IPS DF 19.7 (cell line): ENCODE measurements at regions not wholly inside any gene's neighbourhood (a gene's known extent, or its start where the extent isn't known, plus 50 kb on each side); places are given as distances from the start of the nearest gene placed in this dataset.
"Not testable (repeated sequence)": the region's sequence is repeated elsewhere in the genome, so short reads cannot be mapped to it uniquely, and the experiment has no call there.

Experiments
- DNase-seq: peaks from one replicate; pipeline ENCODE4 v3.0.0-alpha.2; 2013; ENCODE audit warnings: low read depth, low spot score

DNA sequence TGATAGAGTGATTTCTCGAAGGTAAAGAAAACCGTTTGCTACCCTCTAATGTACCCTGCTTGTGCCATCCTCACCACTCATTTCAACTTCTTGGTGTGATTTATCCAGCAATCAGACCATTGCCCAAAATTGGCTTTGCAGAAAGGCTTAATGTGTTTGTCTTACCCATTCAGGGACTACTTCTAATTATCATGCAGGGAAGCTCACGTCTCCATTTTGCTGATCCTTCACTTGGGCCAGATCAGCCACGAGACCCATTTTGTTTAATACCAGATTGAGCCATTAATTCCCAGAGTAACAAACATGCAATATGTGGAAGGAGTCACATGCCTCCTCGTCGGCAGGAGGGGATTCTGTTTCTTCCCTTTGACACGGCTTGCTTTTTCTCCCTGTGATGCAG is 51.1 kb upstream of the CRY1 start:
- no peak for DNase-seq

DNA sequence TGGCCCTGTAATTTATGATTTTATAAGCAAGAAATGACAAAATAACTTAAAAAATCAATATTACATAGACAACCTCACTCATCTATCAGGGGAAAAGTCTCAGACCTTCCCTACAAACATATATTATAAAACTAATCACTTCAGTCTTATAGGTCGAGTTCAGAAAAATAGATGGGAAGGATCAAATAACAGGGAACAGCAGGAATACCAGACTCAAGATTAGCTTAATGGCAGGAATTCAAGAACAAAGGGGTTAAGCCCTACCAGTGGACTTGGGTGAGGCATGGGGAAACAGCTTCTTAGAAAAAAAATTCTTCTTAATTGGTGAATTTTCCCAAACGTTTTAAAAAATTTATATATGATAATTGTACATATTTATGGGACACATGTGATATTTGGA is 51.6 kb upstream of the CRY1 start:
- DNase-seq: no peak

DNA sequence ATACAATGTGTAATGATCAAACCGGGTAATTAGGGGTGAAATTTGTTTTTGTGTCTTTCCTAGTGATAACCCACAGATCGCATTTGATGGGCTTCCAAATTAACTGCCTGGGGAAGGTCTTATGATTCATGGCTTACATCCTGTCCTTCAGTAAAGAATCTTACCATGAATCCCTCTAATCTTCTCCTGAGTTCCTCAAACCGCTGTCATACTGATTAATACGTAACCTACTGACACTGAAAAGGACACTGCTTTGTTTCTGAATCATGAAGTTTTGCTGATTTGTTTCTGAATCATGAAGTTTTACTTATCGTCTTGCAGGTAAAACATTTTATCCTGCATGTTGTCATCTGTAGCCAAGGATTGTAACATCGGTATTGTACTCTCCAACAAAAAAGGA is 52.0 kb upstream of the CRY1 start:
- DNase-seq: no peak

DNA sequence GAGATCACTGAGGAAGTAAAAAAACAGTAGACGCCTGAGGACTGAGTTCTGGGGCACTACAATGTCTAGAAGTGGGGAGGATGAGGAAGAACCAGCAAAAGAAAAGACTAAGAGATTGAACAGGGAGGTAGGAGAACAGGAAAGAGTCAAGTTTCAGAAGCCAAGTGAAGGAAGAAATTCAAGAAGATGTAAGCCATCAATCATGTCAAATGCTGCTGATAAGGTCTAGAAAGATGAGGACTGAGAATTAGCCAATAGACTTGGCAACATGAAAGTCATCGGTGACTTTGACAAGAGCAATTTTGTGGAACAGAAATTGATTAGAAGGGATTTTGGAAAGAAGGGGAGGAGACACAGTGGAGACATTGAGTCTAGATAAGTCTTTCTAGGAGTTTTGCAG is 54.8 kb upstream of the CRY1 start:
- DNase-seq: no peak

DNA sequence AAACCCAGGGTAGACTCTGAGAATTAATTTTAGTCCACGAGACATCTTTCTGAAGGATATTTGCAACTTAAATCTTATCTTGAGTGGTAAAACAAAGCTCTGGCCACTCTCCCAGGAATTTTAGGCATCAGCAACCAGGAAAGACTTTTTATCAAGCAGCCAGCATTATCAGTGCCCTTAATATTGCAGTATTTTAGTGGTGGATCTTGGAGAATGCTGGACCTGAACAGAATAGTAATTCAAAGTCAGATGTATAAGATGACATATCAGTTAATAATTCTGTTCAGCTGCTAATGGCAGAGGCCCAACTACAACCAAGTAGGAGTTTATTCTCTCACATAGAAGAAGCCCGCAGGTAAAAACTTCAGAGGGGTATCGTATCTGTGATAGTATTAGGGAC is 59.0 kb upstream of the CRY1 start:
- DNase-seq: no peak

DNA sequence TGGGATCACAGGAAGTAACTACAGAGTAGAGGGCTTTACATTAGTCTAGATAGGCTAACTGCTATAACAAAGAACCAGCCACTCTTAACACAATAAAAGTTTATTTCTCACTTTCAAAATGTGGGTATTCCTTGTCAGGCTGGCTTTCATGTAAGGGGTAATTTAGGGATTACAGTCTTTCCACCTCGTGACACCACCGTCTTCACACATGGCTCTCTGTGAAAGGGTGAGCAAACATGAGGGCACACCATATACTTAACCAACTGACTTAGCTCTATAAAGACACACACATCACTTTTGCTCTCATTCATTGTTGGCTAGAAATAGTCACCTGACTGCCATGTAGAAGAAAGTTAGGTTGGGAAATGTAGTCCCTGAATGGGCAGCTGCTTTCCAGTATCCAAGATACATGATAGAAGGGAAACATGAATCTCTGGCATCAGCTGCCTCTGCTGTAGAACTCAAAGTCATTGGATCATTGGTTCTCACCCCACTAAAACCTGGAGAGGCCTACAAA is 66.1 kb upstream of the CRY1 start:
- no peak for DNase-seq

DNA sequence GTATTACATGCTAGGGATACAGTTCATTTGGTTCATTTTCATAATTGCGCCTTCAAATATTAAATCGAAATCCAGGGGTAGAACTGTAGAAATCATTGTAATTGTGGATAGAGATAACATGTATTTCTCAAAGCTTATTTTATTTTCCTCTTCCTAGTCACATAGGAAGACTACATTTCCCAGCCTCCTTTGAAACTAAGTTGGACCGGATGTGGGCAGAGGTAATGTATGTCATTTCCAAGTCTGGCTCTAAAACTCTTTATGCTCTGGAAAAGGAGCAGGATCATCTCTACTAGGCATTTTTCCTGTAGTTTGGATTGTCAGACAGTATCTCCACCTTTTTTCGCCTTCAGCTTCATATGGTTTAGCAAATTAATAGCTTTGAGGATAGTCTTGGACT is 70.1 kb upstream of the CRY1 start:
- no peak for DNase-seq

DNA sequence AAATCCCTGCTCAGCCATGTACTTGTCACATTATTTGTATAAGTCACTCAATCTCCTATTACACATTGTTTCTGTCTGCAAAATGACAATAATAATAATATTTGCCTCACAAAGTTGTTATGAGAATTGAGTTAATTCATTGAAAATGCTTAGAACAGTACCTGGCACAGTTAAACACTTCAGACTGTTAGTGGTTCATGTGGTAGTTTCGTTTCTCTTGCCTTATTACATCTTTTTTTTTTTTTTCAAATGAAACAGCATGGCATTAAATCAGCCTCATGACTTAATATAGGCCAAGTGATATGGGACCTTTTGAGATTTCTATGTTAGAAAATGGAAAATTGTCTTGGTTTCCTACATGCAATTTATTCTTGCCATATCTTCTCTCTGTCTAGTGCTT is 71.0 kb upstream of the CRY1 start:
- no peak for DNase-seq

DNA sequence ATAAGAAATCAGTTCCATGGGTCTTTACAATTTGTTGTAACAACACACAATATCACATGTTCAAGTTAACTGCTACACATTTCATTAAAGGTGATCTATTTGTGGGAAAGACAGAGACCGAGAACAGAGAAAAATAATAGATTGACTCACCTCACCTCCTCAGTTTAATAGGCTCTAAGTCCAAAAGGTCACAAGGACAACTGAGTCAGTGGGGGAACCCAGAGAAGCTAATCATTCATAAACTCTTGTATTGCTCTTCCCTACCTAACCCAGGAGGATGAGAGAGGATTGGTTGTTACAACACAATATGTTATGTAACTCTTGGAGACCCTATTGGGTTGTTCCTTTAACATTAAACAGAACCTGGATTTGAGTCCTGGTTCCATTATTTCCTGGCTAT is 72.2 kb upstream of the CRY1 start:
- no peak for DNase-seq

DNA sequence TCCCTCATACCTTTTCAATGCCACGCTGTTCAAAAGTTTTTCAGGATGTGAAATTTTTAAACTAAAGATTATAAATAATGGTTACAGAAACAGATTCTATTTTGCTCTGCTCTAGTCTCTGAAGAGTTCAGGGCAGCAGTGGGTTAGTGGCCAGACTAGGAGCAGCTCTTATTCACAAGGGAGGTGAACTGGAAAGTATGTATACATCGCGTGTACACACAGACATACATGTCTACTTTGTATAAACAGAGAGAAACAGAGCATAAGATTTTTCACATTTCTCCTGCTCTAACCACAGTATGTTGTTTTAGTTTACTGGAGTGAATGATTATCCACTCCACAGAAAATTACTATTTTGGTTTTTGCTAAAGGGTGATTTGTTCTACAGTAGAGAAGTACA is 74.4 kb upstream of the CRY1 start:
- DNase-seq: no peak

DNA sequence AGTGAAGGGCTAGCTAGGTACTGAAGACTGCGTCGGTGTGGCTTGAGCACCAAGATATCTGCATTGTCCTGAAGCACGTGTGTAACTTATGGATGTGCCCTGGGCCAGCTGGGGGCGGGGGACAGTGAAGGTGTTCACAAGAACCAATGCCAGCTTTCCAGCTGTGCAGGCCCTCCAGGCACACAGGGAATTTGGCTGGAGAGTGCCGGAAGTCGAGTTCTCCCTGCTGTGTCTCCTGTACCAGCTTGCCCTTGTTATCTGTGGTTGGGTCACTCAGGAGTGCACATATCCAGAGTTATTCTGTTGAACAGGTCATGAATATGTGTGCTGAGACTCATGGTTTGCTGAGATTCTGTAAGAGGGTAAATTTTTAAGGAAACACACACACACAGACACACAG is 75.9 kb upstream of the CRY1 start:
- DNase-seq: no peak

DNA sequence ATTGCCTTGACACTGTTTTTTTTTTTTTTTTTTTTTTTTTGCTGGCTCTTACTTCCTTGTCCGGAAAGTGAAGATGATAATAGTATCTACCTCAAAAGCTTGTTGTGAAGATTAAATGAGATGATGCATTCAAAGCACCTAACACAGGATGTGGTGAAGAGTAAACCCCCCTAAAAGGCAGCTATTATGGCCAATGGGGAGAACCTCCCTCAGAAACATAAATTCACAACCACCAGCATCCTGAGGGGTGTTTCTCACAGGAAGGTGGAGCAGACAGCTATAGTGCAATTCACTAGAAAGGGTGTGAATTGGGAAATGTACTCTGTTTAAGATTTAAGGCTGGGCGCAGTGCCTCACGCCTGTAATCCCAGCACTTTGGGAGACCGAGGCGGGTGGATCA is 85.4 kb upstream of the CRY1 start:
- DNase-seq: no peak

DNA sequence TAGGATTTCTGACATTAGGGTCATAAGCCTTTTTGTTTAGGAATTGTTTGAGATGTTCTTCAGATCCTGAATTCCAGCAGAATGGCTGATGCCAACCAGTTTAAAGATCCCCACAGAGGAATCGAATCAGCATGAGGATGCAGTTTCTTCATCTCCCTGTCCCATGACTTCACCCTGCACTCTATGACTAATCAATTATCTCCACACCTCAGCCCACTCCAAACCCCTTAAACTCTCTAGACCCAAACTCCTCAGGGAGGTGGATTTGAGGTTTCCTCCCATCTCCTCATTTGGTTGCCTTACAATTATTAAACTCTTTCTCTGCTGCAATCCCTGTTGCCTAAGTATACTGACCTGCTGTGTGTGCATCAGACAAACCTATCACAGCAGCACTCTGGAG is 86.5 kb upstream of the CRY1 start:
- no peak for DNase-seq

DNA sequence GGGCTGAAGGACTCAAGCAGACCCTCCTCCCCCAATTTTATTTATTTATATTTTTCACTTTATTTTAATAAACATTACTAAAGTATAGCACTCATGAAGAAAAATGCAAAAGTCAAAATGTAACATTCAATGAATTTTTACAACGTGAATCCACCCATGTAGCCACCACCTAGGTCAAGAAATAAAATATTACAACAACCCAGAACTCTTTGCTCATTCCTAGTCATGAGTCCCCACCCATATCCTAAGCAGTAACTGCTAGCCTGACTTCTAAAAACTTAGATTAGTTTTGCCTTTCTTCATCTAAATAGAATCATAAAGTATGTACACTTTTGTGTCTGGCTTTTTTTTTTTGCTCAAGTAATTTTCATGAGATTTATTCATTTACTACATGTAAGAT is 86.9 kb upstream of the CRY1 start:
- no peak for DNase-seq

DNA sequence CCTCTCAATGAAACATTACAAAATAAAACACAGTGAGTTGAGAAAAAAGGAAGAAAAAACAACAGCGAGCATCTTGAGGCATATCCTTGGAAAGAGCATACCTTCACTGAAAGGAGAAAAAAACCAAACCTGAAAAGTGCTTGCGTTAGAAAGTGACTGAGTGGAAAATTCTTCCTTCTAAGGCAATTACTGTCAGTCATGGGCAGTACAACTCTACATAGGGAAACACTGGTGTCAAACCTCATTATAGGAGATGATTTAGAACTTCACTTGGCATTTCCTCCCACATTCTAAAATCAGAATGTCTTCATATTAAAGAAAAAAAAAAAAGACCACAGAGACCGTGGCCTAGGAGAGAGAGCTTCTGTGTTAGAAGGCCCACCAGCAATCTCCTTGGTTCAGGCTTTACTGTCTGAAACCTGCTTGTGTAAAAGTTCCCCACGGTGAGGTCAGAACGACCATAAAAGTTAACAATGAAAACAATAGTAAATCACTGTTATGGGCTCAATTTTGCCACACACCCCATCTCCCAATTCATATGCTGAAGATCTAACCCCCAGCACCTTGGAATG is 91.1 kb upstream of the CRY1 start:
- no peak for DNase-seq

DNA sequence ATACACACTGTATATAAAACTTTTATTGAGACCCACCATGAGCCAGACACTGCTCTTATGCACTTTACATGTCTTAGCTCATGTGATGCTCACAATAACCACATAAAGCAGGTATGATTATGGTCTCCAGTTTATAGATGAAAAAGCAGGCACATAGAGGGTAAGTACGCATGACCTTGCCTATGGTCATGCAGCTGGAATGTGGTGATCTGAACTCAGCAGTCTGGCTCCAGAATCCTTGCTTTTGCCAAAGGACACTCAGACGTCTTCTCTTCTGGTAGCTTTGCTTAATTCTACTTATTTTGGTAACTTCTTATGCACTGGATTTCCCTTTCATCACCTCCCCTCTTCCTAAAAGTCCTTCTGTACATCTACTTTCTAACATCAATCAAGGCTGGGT is 103.3 kb upstream of the CRY1 start:
- no peak for DNase-seq

DNA sequence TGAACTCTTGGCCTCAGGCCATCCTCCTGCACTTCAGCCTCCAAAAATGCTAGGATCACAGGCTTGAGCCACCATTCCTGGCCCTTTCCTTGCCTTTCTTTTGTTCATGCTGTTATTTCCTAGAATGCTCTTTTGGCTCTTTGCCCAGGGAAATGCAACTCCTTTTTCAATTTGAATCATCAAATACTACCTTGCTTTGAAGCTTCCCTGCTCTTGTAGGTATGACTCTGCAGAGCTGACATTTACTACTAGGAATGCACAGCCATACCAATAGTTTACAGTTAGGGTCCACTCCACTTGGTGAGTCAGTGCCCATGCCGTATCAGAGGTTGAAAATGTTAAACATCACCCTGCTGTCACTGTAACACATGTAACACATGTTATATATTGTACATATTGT is 107.0 kb upstream of the CRY1 start:
- no peak for DNase-seq

DNA sequence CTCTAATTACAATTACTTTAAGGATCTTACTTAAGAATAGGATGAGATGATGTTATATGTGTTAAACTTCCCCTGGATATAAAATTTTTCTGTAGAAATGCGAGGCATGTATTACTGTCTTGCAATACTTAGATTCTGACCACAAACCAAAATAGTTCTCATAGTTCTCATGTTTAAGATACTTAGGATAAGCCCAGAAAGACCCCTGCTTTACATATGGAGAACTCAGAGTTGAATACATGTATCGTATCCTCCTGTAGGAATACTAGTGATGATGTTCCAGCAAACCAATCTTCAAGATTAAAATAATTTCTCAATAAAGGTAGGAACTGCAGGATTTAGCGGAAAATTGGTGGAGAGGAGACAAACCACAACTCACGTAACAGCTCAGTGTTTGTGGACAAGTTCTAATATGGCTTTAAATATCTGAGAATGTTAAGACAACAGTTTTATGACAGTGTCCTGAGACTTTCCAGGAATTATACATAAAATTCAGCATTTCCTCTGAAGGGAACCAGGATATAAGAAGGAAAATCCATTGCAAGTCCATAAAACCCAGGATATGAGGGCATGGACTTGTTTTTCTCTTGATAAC is 114.7 kb upstream of the CRY1 start:
- no peak for DNase-seq

DNA sequence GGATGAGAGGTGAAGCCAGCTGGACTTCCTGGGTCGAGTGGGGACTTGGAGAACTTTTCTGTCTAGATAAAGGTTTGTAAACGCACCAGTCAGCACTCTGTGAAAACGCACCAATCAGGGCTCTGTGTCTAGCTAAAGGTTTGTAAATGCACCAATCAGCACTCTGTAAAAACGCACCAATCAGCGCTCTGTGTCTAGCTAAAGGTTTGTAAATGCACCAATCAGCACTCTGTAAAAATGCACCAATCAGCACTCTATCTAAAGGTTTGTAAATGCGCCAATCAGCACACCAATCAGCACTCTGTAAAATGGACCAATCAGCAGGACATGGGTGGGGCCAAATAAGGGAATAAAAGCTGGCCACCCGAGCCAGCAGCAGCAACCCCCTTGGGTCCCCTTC is 116.4 kb upstream of the CRY1 start:
- DNase-seq: not testable (repeated sequence)

DNA sequence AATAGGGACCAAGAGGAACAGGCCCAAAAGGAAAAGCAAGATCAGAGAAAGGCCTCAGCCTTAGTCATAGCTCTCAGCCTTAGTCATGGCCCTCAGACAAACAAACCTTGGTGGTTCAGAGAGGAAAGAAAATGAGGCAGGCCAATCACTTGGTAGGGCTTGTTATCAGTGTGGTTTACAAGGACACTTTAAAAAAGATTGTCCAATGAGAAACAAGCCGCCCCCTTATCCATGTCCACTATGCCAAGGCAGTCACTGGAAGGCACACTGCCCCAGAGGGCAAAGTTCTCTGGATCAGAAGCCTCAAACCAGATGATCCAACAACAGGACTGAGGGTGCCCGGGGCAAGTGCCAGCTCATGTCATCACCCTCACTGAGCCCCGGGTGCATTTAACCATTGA is 121.0 kb upstream of the CRY1 start:
- not testable (repeated sequence) for DNase-seq

DNA sequence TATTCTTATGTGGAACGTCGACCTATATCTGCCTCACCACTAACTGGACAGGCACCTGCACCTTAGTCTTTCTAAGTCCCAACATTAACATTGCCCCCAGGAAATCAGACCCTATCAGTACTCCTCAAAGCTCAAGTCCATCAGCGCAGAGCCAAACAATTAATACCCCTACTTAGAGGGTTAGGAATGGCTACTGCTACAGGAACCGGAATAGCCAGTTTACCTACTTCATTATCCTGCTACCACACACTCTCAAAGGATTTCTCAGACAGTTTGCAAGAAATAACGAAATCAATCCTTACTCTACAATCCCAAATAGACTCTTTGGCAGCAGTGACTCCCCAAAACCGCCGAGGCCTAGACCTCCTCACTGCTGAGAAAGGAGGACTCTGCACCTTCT is 123.1 kb upstream of the CRY1 start:
- not testable (repeated sequence) for DNase-seq

DNA sequence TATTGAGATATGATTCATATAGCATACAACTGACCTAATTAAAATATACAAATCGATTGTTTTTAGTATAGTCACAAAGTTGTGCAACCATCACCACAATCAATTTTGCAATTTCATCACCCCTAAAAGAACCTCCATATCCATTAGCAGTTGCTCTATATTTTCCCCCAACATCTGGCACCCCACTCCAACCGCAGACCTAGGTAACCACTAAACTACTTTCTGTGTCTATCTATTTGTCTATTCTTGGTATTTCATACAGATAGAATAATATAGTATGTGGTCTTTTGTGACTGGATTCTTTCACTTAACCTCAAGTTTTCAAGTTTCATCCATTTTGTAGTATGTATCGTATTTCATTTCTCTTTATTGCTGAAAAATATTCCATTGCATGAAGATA is 126.0 kb upstream of the CRY1 start:
- no peak for DNase-seq

DNA sequence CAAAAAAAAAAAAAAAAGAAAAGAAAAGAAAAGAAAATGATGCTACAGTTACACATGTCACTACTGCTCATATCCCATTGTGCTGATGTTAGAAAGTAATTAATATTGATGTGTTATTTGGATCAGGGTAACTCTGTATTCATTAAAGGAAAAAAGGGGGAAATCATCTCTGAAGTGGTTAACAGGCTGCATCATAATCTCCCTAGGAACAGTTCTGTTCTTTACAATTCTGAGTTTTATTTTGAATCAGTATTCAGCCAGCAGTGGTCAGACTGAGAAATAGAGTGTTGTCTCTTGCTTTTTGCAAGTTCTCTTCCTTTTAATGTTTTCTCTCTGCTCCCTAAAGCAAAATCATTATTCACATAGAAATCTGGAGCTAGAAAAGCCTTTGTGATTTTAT is 128.6 kb upstream of the CRY1 start:
- no peak for DNase-seq

DNA sequence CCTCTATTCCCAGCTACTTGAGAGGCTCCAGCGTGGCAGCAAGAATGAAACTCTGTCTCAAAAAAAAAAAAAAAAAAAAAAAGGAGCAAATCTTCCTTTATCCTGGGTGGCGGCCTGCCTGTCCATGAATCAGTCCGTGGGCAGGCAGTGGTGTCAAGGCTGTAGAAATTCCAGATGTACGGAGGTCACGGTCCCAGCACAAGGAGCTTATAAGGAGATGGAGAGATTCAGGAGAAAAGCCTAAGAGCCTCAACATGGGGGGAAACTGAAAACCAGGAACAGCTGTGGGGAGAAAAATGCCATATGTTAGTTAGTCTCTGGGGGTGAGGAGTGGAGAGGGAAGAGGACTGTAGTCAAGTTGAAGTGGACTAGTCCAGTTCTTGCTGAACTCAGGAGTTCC is 130.5 kb upstream of the CRY1 start:
- no peak for DNase-seq
